ENCODE measurements at regions not wholly inside any gene's neighbourhood (a gene's known extent, or its start where the extent isn't known, plus 50 kb on each side); places are given as distances from the start of the nearest gene placed in this dataset.

DNA sequence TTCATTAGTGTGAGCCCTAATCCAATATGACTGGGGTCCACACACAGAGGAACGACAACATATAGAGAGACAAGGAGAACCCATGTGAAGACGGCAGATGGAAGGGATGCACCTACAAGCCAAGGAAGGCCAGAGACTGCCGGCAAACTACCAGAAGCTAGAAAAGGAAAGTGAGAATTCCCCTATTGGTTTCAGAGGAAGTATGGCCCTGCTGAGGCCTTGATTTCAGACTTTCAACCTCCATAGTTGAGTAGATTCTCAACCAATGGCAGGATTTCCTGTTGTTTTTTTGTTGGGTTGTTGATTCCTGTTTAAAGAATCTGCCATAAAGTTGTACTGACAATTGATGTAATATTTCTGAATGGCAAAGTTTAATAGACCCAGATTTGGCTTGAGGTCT lies 241.5 kb downstream of the SATB2 start (continued):
- TF ChIP-seq, protein P1, sequence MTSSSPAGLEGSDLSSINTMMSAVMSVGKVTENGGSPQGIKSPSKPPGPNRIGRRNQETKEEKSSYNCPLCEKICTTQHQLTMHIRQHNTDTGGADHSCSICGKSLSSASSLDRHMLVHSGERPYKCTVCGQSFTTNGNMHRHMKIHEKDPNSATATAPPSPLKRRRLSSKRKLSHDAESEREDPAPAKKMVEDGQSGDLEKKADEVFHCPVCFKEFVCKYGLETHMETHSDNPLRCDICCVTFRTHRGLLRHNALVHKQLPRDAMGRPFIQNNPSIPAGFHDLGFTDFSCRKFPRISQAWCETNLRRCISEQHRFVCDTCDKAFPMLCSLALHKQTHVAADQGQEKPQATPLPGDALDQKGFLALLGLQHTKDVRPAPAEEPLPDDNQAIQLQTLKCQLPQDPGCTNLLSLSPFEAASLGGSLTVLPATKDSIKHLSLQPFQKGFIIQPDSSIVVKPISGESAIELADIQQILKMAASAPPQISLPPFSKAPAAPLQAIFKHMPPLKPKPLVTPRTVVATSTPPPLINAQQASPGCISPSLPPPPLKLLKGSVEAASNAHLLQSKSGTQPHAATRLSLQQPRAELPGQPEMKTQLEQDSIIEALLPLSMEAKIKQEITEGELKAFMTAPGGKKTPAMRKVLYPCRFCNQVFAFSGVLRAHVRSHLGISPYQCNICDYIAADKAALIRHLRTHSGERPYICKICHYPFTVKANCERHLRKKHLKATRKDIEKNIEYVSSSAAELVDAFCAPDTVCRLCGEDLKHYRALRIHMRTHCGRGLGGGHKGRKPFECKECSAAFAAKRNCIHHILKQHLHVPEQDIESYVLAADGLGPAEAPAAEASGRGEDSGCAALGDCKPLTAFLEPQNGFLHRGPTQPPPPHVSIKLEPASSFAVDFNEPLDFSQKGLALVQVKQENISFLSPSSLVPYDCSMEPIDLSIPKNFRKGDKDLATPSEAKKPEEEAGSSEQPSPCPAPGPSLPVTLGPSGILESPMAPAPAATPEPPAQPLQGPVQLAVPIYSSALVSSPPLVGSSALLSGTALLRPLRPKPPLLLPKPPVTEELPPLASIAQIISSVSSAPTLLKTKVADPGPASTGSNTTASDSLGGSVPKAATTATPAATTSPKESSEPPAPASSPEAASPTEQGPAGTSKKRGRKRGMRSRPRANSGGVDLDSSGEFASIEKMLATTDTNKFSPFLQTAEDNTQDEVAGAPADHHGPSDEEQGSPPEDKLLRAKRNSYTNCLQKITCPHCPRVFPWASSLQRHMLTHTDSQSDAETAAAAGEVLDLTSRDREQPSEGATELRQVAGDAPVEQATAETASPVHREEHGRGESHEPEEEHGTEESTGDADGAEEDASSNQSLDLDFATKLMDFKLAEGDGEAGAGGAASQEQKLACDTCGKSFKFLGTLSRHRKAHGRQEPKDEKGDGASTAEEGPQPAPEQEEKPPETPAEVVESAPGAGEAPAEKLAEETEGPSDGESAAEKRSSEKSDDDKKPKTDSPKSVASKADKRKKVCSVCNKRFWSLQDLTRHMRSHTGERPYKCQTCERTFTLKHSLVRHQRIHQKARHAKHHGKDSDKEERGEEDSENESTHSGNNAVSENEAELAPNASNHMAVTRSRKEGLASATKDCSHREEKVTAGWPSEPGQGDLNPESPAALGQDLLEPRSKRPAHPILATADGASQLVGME (CRISPR knock-in tag; IDR thresholded peaks at IDR 0.05): no peak

DNA sequence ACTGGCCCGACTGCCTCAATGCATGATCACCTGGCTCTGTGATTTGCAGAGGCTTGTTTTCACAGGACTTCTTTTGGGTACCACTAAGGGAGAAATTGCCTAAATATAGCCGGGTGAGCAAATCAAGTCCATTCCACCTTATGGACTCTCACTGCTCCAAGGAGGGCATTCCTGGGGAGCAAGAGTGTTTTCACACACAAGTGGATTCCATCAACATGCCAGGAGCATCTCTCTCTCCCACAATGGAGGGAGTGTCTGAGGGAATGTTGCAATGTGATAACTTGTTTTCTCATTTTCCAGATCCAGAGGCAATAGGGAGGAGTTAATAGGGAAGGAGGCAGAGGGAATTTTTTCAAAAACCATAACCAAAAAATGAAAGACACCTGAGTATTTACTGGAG lies 250.7 kb downstream of the SATB2 start:
- no peaks in the 10 kb centered on the region for H3K9me1 ChIP-seq (ENCODE audit: control insufficient read depth, insufficient read depth, low read length)
- 0% methylated on average over 2 of the region's 2 CpGs for WGBS (ENCODE audit: insufficient coverage, low coverage, missing lambda C conversion rate)
- no peaks in the 10 kb centered on the region for H3K9me3 ChIP-seq (replicated peaks; ENCODE audit: control insufficient read depth, insufficient read depth, low read depth, low read length)
- no peaks in the 10 kb centered on the region for H3K79me2 ChIP-seq (ENCODE audit: control insufficient read depth, insufficient read depth, low read length)
- DNase-seq (ENCODE audit: extremely low read depth in 1 of 4, low spot score in 3 of 4): no peak
- no peak overlapping the region for H3K4me2 ChIP-seq (ENCODE audit: insufficient read depth, low read length)
- in situ Hi-C loops (cut with MboI) (no loop called here), intact Hi-C loops (cut with micrococcal nuclease) (no loop called here)
- no TSS peak for BruUV-seq (replicated peaks)
- POLR2A ChIA-PET: interaction anchor here (0.7 kb wide), 1 partner anchor 362 kb away, joined by 3 read pairs; no protein-coding TSS in a partner anchor
- H3K4me3 ChIP-seq: no peak overlapping the region
- H3K27ac ChIP-seq (ENCODE audit: extremely low read depth, low read depth, low read length): no peak overlapping the region
- no peaks in the 10 kb centered on the region for H4K20me1 ChIP-seq (replicated peaks; ENCODE audit: control insufficient read depth, insufficient read depth, low read length)
- FAIRE-seq: no peak
- no peaks in the 10 kb centered on the region for H3K4me1 ChIP-seq (replicated peaks in 1 of 2; ENCODE audit: control insufficient read depth in 2 of 2, insufficient read depth in 2 of 2, low read length in 2 of 2)
- peaks cover 0 to 4% of the 10 kb centered on the region in 2 experiments; a peak in 1 of 5 replicates for H3K27me3 ChIP-seq (ENCODE audit: control insufficient read depth in 2 of 2, insufficient read depth in 2 of 2, low read length in 2 of 2)
- no peak overlapping the region for H2AFZ ChIP-seq (ENCODE audit: low read depth, low read length)
- CTCF ChIA-PET (ENCODE audit: low intra/inter-chr PET ratio): no interaction called here
- no peaks in the 10 kb centered on the region for H3K36me3 ChIP-seq (ENCODE audit: control insufficient read depth, insufficient read depth, low read length)
- no peak overlapping the region for H3K9ac ChIP-seq (ENCODE audit: insufficient read depth in 1 of 2, low read depth in 2 of 2, low read length in 2 of 2)
- no peak for ATAC-seq
- TF ChIP-seq ZNF347 (CRISPR knock-in tag; IDR thresholded peaks at IDR 0.05; ENCODE audit: low read depth): no peak
- TF ChIP-seq NR3C1 (CRISPR knock-in tag; IDR thresholded peaks at IDR 0.05): no peak
- TF ChIP-seq, protein P2, sequence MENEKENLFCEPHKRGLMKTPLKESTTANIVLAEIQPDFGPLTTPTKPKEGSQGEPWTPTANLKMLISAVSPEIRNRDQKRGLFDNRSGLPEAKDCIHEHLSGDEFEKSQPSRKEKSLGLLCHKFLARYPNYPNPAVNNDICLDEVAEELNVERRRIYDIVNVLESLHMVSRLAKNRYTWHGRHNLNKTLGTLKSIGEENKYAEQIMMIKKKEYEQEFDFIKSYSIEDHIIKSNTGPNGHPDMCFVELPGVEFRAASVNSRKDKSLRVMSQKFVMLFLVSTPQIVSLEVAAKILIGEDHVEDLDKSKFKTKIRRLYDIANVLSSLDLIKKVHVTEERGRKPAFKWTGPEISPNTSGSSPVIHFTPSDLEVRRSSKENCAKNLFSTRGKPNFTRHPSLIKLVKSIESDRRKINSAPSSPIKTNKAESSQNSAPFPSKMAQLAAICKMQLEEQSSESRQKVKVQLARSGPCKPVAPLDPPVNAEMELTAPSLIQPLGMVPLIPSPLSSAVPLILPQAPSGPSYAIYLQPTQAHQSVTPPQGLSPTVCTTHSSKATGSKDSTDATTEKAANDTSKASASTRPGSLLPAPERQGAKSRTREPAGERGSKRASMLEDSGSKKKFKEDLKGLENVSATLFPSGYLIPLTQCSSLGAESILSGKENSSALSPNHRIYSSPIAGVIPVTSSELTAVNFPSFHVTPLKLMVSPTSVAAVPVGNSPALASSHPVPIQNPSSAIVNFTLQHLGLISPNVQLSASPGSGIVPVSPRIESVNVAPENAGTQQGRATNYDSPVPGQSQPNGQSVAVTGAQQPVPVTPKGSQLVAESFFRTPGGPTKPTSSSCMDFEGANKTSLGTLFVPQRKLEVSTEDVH (IDR thresholded peaks at IDR 0.05; ENCODE audit: low read depth, partially characterized antibody): no peak
- TF ChIP-seq, protein P3, sequence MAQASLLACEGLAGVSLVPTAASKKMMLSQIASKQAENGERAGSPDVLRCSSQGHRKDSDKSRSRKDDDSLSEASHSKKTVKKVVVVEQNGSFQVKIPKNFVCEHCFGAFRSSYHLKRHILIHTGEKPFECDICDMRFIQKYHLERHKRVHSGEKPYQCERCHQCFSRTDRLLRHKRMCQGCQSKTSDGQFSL (CRISPR knock-in tag; IDR thresholded peaks at IDR 0.05): no peak
- TF ChIP-seq, protein P3 (tag; IDR thresholded peaks at IDR 0.05): no peak
- TF ChIP-seq SREBF2 (CRISPR knock-in tag; IDR thresholded peaks at IDR 0.05): no peak
- no peak for TF ChIP-seq ZBTB8A (IDR thresholded peaks at IDR 0.05; ENCODE audit: partially characterized antibody)
- no peak for TF ChIP-seq ZNF551 (CRISPR knock-in tag; IDR thresholded peaks at IDR 0.05)
- TF ChIP-seq MTA3 (IDR thresholded peaks at IDR 0.05; ENCODE audit: borderline replicate concordance): no peak
- TF ChIP-seq, protein P4, sequence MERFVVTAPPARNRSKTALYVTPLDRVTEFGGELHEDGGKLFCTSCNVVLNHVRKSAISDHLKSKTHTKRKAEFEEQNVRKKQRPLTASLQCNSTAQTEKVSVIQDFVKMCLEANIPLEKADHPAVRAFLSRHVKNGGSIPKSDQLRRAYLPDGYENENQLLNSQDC (CRISPR knock-in tag; IDR thresholded peaks at IDR 0.05): no peak
- no peak for TF ChIP-seq RFX7 (CRISPR knock-in tag; IDR thresholded peaks at IDR 0.05)
- TF ChIP-seq KLF1 (tag; IDR thresholded peaks at IDR 0.05): no peak
